ENCODE measurements at regions not wholly inside any gene's neighbourhood (a gene's known extent, or its start where the extent isn't known, plus 50 kb on each side); places are given as distances from the start of the nearest gene placed in this dataset.

DNA sequence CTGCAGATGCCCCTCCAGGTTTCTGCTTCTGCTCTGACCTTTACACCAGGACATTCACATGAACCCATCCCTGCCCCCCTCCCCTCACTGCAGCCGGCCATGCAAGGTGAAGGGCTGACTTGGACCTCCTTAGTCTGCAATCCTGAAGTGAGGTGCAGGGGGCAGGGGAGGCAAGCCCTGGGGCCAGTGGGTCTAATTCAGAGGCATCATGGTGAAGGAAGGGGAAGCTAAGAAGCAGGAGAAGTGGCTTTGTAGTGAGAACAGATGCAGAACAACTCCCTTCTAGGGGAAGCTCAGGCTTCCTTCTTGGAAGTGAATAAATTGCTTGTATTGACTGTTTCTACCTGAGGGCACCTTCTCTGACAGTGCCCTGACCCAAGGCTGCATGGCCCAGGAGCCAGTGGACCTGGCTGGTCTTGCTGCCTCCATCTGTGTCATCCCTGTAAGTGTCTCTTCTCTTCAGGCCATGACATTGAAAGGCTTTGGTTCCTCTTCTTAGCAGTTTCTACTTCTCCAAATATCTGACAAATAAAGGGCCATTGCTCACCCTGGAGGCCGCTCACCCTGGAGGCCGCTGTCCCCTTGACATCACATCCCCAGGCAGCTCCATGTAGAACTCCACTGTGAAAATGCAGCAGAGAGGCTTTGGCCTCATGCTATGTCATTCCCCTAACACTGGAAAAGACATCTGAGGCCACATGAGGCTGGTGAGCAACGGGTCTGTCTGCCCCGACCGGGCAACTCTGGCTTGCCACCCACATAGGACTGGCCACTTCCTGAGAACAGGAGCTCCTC is 55.3 kb downstream of the GADD45G start:
- BruUV-seq (replicated peaks), result no TSS peak
- intact Hi-C loops (cut with micrococcal nuclease), result no loop called here
- DNase-seq (ENCODE audit: low read depth, low spot score), result no peak
- H3K9ac ChIP-seq (ENCODE audit: low read length), result no peak overlapping the region
- H2AFZ ChIP-seq (ENCODE audit: low read depth, low read length, poor library complexity, severe bottlenecking), result no peak overlapping the region
- no peak overlapping the region for H3K4me2 ChIP-seq (ENCODE audit: low read length)
- H3K4me1 ChIP-seq (ENCODE audit: control insufficient read depth in 1 of 2, insufficient read depth in 2 of 2, low read length in 2 of 2), result peaks cover 4 to 8% of the 10 kb centered on the region in 2 experiments; a peak in 2 of 4 replicates
- no peaks in the 10 kb centered on the region for H3K79me2 ChIP-seq (ENCODE audit: insufficient read depth, low read length)
- no peak overlapping the region for H3K4me3 ChIP-seq (replicated peaks in 1 of 2; ENCODE audit: low read depth in 1 of 2, low read length in 2 of 2)
- H3K27me3 ChIP-seq (ENCODE audit: insufficient read depth, low read length), result peaks cover 8% of the 10 kb centered on the region; the same call in 1 of the 2 replicates
- RAD21 ChIA-PET (ENCODE audit: low non-redundant PET in 1 of 2, low total read pairs in 2 of 2, uncharacterized antibody in 2 of 2, unreplicated experiment in 2 of 2), result no interaction called here
- H3K27ac ChIP-seq (ENCODE audit: low read depth, low read length), result no peak overlapping the region
- CTCF ChIA-PET, result no interaction called here
- no peaks in the 10 kb centered on the region for H3K9me3 ChIP-seq (ENCODE audit: control insufficient read depth in 1 of 2, insufficient read depth in 1 of 2, low read depth in 1 of 2, low read length in 2 of 2)
- no peak for ATAC-seq
- POLR2A ChIA-PET, result no interaction called here
- no peaks in the 10 kb centered on the region for H3K36me3 ChIP-seq (ENCODE audit: control insufficient read depth in 1 of 2, insufficient read depth in 2 of 2, low read length in 2 of 2)
- TF ChIP-seq POLR2A (IDR thresholded peaks at IDR 0.05; ENCODE audit: borderline replicate concordance, extremely low read depth, insufficient read depth, insufficient read length) (no peak), EGR1 (IDR thresholded peaks at IDR 0.05; ENCODE audit: low read depth) (no peak), EZH2 (IDR thresholded peaks at IDR 0.05) (no peak), CTCF (IDR thresholded peaks at IDR 0.05 in 2 of 3, conservative IDR thresholded peaks at IDR 0.05 in 1 of 3; ENCODE audit: borderline replicate concordance in 1 of 3, insufficient read depth in 1 of 3, low read depth in 2 of 3, low read length in 2 of 3) (no peak), JUND (IDR thresholded peaks at IDR 0.05) (no peak), SIN3A (IDR thresholded peaks at IDR 0.05; ENCODE audit: low read depth) (no peak), YY1 (IDR thresholded peaks at IDR 0.05; ENCODE audit: extremely low read depth, insufficient replicate concordance, low read depth, low read length) (no peak), ELF1 (IDR thresholded peaks at IDR 0.05; ENCODE audit: borderline replicate concordance, low read depth) (no peak), EZH2phosphoT487 (IDR thresholded peaks at IDR 0.05; ENCODE audit: borderline replicate concordance) (no peak), CEBPB (IDR thresholded peaks at IDR 0.05; ENCODE audit: low read depth) (no peak), CBX3 (IDR thresholded peaks at IDR 0.05; ENCODE audit: low read depth) (no peak), TCF7L2 (IDR thresholded peaks at IDR 0.05; ENCODE audit: borderline replicate concordance, extremely low read depth, insufficient read depth, insufficient read length) (no peak), FOSL1 (IDR thresholded peaks at IDR 0.05; ENCODE audit: low read depth) (no peak), SRF (IDR thresholded peaks at IDR 0.05; ENCODE audit: low read depth) (no peak), SP1 (IDR thresholded peaks at IDR 0.05; ENCODE audit: low read depth) (no peak), RAD21 (IDR thresholded peaks at IDR 0.05; ENCODE audit: low read depth) (no peak)
- no peaks in the 10 kb centered on the region for H4K20me1 ChIP-seq (ENCODE audit: insufficient read depth)
- no peaks in the 10 kb centered on the region for H3K9me2 ChIP-seq (ENCODE audit: insufficient read depth)
